ENCODE measurements at regions not wholly inside any gene's neighbourhood (a gene's known extent, or its start where the extent isn't known, plus 50 kb on each side); places are given as distances from the start of the nearest gene placed in this dataset.

DNA sequence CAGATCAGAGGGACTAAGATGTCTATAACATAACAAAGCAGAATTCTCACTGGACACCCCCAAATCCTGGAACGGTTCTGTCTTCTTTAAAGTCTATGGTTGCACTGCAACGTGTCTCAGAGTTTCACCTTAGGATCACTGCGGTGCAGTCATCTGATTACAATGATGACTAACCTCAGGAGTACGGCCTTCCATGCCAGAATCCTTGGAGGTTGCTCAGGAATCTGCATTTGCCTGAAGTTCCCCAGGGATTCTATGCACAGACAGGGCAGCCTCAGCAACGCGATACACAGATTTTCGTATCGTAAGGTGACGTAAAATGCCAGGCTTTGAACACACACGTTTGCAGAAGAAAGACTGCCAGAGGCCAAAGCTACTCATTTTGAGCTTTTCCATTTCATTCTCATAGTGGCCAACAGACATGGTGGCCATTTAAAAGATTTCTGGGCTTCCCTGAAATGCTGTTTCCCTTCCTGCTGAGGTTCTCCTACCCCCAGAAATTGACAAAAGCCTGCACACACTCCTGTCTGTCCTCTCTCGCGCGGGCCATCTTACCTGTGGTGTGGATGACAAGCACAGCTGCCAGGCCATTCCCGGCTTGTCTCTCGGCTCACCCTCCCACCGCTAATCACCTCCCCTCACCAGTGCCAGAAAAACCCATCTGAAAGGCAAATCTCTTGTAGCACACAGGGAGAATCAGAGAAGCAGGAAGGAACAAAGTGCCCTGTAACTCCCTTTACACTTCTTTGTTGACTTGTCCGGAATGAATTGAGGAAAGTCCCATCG, 148.8 kb downstream of the ACKR3 start:
- no peak for DNase-seq (ENCODE audit: low read depth)

- no peak for DNase-seq (ENCODE audit: low read depth)
Observed at GRCh38 chr2:236719192-236719635, 149.6 kb downstream of the ACKR3 start.

GRCh38 chr2:236720974-236721540, 151.4 kb downstream of the ACKR3 start:
- DNase-seq (ENCODE audit: low read depth) = no peak

DNA sequence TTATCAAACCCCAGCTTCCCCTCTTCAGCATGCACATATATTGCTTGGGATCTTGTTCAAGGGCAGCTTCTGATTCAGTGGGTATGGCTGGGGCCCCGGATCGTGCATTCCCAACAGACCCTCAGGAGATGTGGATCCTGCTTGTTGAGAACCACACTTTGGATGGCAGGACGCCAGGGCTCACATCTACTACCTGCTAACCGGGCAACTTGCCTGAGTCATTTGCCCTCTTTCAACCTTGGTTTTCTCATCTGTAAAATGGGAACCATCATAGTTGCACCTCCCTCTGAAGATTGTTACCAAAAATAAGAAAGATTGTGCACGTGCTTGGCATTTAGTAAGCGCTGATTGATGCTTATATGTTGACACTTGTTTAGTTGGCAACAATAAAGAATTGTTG, 154.6 kb downstream of the ACKR3 start:
- no peak for DNase-seq (ENCODE audit: low read depth)

GRCh38 chr2:236726701-236727450, 157.3 kb downstream of the ACKR3 start:
- DNase-seq (ENCODE audit: low read depth) = no peak

DNA sequence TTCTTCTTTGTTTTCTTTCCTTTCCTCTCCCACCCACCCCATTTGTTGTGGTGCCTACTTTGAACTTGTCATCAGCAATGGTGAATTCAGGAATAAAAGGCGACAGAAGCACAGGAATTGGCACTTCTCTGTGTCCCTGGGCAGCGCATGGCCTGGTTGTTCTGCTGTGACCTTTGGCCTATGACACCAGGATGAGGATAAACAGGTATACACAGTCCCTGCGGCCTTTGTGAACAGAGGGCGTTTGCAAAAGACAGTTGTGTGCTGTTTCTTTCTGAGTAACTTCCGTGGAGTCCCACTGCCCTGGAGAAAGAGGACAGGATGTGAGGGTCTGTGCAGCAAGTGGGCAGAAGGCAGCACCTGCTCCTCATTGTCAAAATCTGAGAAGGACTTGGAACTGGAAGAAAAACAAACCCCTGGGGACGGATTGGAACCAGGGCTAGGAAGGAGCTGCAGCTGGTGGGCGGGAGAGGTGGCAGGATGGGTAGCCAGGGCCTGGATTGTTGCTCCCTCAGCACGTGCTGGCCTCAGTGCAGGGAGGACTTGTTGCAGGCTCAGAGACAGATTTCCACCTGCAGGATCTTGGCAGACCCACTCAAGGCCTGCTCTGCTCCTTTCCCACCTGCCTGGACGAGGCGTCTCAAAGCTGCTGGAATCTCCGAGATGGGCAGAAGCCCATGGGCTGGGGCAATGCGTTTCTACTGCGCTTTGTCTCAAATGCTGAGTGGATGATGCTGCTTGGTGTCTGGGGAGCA, 159.5 kb downstream of the ACKR3 start:
- DNase-seq (ENCODE audit: low read depth) = no peak

- DNase-seq (ENCODE audit: low read depth) = no peak
Observed at GRCh38 chr2:236730393-236730792, 160.8 kb downstream of the ACKR3 start.

GRCh38 chr2:236731767-236732580, 162.3 kb downstream of the ACKR3 start:
- no peak for DNase-seq (ENCODE audit: low read depth)

DNA sequence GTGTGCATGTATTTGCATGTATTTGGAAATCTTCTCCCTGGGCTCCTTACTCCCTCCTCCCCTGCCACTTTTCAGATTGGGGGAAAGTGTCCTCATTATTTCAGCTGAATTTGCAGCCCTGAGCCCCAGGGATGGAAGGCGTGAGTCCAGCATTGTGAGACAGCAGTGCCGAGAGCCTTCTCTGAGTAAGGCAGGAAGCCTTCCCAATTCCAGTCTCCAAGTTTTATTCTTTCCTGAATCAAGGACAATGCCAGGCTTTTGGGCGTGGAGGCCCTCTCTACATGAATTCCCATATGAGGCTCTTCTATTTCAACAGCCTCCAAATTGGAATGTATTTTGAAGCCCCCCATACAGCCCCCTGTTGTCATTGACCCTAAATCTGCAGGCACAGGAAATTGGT, 163.5 kb downstream of the ACKR3 start:
- DNase-seq (ENCODE audit: low read depth) = no peak

- DNase-seq (ENCODE audit: low read depth) = no peak
Observed at GRCh38 chr2:236735825-236736238, 166.2 kb downstream of the ACKR3 start.

DNA sequence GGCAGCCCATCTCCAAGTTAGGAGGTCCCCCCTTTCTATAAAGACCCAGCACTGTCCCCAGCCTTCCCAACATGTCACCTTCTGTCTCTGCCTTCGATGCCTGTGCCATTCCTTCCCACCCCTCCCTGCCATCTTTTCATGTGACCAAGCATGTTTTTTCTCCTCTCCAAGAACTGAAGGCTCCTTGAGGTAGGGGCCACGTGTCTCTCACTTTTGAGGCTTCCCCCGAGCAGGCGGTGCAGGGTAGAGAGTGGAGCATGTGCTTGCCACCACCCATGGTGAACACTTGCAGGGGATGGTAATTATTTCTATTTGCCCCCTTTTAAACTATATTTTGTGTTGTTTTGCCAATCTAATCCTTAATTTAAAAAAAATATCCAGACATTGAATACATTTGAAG, 168.4 kb downstream of the ACKR3 start:
- no peak for DNase-seq (ENCODE audit: low read depth)

- no peak for DNase-seq (ENCODE audit: low read depth)
Observed at GRCh38 chr2:236738896-236739295, 169.3 kb downstream of the ACKR3 start.

DNA sequence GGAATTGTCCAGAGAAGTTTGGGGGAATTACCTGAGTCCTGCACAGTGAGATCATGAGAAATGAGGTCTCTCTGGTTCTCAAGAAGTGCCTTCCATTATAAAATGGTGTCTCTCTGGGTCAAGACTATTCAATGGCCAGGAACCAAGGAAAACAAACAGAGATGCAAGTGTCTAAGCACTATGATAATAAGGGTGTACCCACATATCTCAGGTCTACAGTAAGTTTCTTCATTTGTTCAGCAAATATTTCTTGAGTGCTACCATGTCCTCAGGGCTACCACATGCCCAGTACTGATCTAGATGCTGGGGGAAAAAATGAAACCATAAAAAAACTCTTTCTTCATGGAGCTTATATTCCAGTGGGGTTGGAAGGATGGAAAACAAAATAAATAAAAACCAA, 170.0 kb downstream of the ACKR3 start:
- no peak for DNase-seq (ENCODE audit: low read depth)

DNA sequence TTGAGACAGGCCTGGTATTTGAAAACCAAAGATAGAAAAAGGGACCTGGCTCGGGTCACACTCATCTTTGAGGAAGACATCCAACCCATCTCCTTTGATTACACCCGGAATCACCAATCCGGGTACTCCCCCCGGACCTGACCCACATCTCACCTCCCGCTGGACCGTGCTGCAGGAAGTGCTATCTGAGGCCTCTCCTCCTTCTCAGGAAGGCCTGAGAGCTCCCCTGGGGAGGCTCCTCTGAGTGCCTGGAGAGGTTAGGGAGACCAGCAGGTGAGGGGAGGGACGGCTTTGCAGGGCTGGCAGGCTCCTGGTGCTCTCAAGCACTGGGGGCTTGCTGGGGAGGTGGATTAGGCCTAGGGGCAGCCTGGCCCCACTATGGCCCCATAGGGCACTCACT, 170.9 kb downstream of the ACKR3 start:
- DNase-seq (ENCODE audit: low read depth) = no peak

GRCh38 chr2:236743039-236743920, 173.7 kb downstream of the ACKR3 start:
- DNase-seq (ENCODE audit: low read depth) = no peak

- DNase-seq (ENCODE audit: low read depth) = no peak
Observed at GRCh38 chr2:236743921-236744280, 174.3 kb downstream of the ACKR3 start.

GRCh38 chr2:236744281-236744705, 174.7 kb downstream of the ACKR3 start:
- DNase-seq (ENCODE audit: low read depth) = no peak

GRCh38 chr2:236744716-236745115, 175.1 kb downstream of the ACKR3 start:
- no peak for DNase-seq (ENCODE audit: low read depth)

DNA sequence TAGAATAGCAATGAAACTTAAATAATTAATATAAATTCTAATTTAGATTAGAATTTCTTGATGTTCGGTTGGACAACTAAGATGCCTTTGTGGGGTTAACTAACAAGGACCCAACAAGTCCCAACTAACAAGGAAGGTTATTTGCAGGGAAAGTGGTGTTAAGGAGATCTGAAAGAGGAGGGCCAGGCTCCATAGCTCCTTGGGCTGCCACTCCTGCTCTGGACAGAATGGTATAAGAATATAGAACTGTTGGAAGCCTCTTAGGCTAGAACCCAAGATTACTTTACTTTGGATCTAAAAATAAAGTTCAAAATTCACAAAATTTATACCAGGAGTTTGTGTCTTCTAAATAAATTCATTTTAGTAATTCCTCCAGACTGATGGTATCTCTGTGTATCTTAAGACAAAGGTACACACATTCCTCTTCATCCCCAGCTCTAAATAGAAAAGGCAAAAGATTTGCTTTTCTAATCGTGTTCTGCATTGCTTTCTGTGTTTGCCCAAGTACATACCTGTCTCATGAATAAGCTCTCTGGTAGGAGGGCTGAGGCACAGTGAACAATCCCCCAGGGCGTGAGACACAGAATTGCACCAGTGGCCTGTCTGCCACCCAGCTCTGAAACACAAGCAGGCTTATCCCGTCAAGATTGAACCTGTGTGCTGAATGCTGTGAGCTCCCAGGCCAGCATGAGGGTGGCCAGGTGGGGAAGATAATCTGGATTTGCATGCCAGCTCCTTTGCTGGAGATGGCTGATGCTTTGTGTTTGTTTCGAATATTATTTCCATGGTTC, 176.0 kb downstream of the ACKR3 start:
- DNase-seq (ENCODE audit: low read depth) = no peak

- no peak for DNase-seq (ENCODE audit: low read depth)
Observed at GRCh38 chr2:236746833-236747232, 177.2 kb downstream of the ACKR3 start.

All from stimulated activated CD8-positive, alpha-beta memory T cell treated with anti-CD3 and anti-CD28 coated beads, Interleukin-4, amount 100 ng/mL, for 24 hours (primary cell).